CMK (cell line): ENCODE measurements at regions not wholly inside any gene's neighbourhood (a gene's known extent, or its start where the extent isn't known, plus 50 kb on each side); places are given as distances from the start of the nearest gene placed in this dataset.

ENCODE experiments used
- DNase-seq: peaks from one replicate; pipeline ENCODE4 v3.0.0-alpha.2; 2010; ENCODE audit warnings: low read depth

DNA sequence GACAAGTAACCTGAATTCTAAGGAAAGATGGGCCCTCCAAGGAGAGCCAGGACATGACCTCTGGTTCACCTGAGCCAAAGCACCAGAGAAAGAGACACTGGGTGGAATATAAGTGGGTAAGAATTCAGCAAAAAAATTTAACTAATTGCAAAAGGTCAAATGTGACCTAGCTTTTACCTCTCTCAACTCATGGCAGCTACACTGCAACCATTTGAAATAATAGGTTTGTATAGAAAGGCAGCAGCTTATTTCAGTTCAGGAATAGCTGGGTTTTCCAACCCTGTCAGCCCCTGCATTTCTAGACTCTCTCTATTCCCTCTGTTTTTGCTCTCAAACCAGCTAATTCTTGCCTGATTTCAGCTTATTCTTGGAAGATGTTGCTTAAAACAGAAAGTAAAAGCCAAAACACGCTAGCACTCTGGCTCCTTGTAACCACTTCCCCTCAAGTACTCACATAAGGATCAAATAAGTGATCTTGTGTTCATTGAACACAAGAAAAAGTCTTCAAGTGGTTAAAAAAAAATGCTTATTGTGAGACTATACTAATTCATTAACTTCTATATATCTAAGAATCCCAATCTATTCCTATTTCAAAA lies 101.1 kb upstream of the NR4A3 start:
- DNase-seq, result no peak

DNA sequence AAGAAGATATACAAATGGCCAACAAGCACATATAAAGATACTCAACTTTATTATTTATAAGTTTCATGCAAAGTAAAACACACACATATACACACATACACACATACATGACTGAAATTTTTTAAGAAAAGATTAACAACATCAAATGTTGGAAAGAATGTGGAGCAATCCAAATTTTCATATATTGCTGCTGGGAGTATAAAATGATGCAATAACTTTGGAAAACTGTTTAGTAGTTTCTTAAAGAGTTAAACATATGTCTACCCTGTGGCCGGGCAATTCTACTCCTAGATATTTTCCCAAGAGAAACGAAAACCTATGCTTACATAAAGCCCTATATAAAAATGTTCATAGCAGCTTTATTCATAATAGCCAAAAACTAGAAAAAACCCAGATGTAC lies 99.8 kb upstream of the NR4A3 start:
- DNase-seq, result no peak

DNA sequence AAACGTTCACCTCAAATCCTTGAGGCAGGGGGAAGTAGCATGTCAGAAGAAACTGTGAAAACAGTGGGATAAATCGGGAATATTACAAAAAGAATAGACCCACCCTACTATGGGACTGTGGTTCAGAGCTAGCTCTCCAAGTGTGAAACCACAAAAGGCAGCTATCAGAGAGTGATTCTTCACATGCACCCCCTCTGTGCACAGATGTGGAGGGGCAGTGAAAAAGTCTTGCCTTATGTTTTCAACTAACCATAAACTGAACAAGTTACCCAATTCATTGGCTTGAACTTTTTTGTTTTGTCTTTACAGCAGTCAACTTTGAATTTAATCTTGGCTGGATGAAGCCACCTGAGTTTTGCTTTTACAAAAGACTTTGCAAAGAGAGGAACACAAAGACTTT lies 98.8 kb upstream of the NR4A3 start:
- DNase-seq, result no peak

DNA sequence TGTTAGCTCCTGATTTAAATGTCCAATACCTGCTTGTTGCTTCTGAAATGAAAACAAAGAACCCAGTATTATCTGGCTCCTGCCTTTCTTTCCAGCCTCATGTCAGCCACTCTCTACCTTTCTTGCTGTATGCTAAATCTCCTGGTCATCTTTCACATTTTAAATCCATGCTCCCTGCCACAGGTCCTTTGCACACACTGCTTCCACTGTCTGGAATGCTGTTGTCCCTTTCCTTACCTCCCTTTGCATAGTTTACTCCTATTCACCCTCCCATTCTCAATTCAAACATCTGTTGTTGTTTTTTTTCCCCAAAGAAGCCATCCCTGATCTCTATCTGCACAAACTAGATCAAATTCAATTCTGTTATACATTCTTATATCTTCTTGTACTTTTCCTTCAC lies 97.0 kb upstream of the NR4A3 start:
- no peak for DNase-seq

DNA sequence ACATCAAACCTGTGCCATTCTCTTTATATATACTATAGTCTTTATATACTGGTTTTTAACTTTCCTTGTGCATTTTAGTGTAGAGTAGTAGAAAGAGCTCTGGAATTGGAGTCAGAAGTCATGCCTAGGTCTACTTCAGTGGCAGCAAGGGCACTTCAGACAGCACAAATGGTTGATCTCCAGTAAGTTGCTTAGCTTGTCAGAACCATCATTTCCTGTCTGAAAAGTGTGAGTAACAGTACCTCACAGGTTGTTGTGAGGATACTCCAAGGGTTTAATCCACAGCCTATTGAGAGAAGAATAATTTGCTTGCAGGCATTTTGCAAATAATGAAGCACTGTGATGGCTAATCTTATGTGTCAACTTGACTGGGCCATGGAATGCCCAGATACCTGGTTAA lies 95.8 kb upstream of the NR4A3 start:
- DNase-seq, result no peak

DNA sequence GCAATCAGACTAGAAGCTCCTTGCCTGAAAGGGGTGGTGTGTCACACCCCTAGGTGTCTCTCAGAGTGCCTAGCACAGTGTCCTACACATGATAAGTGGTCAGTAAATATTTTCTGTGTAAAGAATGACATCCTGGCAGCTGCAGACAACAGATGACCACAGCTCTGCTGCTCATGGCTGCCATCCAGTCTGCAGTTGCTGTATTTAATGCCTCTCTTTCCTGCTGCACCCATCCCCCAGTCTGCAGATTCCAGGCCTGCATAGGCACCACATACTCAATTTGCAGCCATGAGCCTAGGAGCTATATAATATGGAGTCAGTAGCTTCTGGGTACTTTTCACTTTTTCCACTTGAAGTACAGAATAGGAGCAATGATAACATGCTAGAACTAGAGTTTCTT lies 94.9 kb upstream of the NR4A3 start:
- no peak for DNase-seq

DNA sequence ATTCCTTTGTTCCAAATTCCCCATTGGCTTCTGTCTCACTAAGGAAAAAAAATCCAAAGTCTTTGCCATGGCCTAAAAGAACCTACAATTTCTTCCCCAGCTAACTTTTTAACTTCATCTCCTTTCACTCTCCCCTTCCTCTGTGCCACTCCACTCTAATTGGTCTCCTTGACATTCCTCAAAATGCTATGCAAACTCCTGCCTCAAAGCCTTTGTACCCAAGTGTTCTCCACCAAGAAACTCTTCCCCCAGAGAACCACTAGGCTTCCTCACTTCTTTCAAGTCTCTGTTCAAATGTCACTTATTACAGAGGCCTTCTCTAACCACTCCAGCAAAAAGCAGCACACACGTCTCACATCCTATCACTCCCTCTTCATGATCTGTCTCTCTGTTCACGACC lies 91.6 kb upstream of the NR4A3 start:
- DNase-seq, result no peak

DNA sequence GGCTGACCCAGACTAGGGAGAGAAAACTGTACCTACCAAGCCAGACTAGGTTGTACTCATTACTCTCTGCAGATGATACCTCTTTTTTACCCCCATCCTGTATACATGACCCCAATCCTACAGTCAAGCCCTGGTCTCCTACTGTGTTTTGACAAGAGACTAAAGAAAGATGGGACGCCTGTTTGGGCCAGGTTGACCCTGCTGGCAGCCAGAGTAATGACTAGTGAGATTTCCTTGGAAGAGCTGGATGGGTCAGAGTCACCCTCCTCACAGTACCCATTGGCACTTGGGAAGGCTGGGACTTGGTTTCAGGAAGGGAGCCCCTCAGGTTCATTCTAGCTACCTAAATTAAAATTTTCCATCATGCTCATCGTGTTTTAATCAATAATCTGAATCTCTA lies 89.7 kb upstream of the NR4A3 start:
- DNase-seq, result no peak

DNA sequence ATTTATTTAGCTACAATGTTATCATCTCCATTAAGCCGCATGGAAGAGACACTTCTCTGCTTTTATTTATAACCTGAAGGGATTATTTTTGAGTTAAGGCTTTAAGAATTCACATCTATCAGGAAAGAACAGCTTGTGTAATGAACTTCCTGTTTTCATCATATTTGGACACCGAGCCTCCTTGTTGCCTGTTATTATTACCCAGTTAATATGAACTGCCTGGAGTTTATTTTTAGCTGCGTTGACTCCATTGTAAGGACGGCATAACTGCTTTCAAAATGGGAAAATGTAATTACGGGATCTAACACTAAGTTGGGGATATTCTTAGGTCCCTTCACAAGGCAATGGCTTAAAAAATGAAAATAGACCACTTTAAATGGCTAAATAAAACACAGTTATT lies 89.0 kb upstream of the NR4A3 start:
- no peak for DNase-seq

DNA sequence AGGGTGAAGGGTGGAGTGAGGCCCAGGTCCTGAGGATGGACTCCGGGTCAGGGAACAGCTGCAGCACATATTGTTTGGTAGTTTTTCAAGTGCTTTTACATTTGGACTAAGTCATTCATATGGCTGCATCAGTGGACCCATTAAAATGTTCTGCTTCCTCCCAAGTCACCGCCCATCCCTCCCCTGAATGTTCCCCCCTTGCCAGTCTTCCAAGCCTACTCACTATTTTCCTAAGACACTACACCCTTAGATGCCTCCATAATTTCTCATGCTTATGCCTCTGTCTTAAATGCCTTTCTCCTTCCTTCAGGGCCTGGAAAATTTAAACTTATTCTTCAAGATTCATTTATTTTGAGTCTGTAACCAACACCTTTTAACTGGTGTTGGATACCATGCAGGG lies 86.6 kb upstream of the NR4A3 start:
- DNase-seq, result no peak

DNA sequence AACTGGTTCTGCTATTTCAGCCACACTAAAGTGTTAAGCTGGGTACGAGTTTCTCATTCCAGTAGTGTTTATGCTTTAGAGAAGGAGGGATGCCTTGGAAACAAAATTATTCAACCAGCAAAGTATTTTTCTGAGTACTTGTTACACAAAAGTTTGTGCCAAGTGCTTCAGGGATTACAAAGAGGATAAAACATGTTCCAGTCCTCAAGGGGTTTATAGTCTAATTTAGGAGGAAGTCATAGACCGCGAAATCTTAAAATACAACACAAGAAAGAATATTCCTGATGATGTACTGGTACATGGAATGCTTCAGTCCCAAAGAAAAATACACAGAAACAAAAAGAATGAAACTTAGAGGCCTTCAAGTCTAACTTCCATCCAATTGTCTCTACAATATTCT lies 85.4 kb upstream of the NR4A3 start:
- no peak for DNase-seq

DNA sequence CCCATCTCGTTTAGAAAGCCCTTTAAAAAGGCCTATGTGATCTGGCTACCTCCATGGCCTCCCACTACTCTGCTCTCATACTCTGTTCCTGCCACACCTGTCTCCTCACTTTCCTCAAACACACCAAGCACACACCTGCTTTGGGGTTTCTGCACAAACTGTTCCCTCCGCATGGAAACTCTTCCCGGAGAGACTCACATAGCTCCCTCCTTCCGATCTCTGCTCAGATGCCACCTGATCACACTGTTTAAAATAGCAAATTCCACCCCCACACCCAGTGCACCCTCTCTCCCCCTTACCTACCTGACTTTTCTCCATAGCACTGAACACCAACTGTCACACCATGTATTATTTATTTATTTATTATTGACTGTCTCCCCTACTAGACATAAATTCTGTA lies 84.0 kb upstream of the NR4A3 start:
- no peak for DNase-seq

DNA sequence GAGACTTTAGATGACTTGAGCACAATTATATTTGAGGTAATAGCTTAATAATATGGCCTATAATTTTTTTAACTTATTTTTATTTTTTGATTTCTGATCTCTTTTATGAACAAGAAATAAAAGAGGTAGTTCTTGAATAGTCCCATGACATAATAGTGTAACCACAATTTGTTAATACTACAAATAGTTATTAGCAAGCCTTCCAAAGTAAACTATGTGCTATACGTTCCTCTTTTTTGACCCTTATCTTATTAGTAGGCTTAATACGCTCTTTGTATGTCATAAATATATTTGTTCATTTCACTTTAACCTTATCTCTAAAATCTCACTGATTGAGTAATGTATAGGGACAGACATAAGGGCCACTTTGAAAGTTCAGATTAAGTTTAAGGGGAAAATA lies 78.7 kb upstream of the NR4A3 start:
- no peak for DNase-seq

DNA sequence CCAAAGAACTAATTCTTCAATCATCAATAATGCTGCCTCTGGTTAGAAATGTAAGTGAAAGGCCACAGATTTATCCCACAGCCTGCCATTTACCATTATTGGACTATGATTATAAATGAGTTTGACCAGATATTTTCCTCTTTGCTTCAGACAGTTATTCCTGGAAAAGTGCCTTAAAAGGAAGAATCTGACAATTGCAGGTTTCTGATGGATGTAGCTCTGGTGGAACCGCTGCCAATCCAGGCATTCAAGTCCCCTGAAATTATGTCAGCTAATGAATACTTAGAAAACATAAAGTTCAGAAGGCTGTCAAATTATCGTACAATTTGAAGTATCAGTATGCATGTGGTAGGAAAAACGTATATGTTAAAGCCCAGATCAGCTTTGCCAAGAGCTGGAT lies 78.2 kb upstream of the NR4A3 start:
- DNase-seq, result no peak

DNA sequence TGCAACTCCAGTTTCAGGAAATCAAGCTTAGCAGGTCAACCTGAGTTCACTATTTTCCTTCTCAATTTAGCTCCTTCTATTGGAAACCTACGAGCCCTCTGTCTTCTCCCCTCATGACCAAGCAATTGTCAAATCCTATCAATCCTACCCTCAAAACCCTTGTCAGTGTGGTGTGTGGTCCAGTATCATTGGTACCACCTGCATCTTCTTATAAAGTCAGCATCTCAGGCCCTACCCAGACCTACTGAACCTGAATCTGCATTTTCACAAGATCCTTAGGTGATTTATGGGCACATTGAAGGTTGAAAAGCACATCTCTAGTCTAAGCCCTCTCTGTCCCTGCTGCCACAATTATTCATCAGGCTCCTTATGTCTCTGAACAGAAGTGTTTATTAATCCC lies 77.6 kb upstream of the NR4A3 start:
- no peak for DNase-seq

DNA sequence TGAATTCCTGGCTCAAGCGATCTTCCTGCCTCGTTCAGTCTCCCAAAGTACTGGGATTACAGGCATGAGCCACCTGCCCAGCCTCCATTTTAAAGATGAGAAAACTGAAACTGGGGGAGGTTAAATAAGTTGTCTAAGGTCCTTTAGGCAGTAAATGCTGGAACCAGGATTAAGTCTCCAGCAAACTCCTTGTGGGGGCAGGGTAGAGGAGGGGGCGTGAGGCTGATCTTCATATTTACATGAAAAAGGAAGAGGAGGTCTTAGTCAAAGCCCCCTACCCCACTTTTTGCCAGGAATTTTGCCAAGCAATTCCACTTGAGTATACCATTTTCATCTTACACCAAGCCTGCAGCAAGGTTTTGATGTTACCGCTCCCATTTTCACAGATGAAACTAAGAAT lies 76.6 kb upstream of the NR4A3 start:
- no peak for DNase-seq

DNA sequence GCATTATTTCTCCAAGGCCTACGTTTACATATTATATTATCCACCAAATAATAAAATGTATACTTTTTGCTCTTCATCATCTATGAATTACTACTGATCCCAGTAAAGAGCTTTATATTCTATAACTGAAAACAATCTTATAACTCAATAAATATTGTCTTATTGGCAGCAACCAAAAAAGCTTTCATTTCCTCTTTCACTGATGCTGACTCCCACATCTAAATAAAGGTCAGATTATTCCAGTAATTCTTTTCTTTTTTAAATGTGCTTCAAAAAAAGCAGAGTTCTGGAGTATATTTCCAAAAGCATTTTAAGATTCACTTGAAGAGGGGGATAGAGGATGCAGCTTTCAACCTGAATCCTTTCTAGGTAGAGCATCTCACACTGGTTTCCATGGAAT lies 75.3 kb upstream of the NR4A3 start:
- no peak for DNase-seq

DNA sequence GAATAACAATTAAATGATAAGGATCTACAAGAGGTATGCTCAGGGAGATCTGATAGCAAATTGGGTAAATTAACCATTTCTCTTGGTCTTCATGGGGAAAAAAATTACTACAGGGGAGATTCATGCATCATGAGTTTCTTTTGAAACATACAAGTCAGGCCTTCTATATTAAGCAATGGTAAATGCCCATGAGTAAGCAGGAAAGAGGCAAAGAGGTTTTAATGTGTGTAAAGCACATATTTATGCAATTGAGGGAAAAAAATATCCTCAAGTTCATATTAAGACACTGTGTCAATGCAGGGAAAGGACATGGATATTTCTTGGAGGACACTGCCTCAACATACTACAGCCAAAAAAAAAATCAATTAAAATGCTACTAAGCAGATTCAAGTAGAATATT lies 73.4 kb upstream of the NR4A3 start:
- DNase-seq, result no peak

DNA sequence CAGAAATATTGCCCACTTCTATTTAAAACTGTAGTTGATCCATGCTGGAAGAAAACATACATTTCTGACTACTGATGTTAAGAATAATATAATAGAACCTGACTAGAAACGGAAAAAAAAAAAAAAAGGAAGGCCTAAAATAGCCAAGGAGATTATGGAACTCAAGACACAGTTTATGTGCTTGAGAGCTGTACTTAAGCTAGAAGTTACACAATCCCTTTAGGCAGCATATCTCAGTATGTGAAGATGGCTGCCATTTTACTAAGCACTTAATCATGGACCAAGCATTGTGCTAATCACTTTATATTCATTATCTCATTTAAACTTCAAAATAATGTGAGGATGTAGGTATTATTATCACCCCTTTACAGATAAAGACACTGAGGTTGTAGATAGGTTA lies 73.0 kb upstream of the NR4A3 start:
- DNase-seq, result no peak

DNA sequence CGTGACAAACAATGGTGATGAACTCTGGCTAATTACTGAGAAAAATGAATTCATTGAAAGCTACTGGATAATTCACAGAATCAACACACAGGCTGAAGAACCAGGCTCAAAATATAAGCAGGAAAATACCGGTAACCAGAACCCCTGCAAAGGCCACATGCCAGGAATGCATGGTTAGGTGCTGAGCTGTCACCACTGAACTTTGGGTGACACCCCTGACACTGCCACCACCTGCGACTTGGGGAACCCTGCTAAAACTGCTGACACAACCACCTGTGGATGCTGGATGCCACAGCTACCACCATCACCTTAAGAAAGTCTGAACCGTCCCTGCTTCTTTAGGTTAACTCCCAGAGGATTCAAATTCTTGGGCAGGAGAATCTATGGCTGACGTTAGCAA lies 72.0 kb upstream of the NR4A3 start:
- DNase-seq, result no peak

DNA sequence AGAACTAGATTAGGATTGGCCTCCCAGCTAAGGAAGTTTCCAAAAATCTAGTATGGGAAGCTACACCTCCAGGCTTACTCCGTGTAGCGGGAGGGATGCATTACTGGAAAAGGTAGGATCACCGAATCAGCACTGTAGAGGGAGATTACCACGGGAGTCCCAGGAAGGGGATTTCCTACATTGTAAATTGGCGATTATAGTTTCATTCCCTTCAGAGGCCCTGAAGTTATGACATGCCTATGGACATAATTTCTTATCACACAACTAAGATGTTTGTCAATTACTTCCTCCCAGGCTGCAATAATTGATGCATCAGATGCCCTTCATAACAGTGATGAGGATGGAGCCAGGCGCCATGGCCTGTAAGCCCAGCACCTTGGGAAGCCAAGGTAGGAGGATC lies 71.2 kb upstream of the NR4A3 start:
- no peak for DNase-seq

DNA sequence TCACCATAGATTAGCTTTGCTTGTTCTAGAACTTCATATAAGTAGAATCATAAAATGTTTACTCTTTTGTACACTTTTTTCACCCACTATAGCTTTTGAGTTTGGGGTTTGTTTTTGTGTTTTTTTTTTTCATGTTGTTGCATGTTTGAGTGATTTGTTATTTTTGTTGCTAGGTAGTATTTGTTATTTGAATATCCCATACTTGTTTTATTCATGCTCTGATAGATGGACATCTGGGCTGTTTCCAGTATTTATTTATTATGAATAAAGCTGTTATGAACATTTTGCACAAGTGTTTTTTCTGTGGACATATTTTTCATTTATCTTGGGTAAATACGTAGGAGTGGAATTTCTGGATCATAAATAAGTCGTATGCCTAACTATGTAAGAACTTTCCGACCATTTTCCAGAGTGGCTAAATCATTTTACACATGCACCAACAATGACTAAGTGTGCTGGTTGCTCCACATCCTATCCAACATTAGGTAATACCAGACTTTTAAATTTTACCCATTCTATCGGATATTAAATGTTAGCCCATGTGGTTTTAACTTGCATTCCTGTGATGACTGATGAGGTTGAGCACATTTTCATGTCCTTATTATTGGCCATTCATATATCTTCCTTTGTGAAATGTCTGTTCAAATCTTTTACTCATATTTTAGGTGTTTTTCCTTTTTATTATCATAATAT lies 69.1 kb upstream of the NR4A3 start:
- no peak for DNase-seq

DNA sequence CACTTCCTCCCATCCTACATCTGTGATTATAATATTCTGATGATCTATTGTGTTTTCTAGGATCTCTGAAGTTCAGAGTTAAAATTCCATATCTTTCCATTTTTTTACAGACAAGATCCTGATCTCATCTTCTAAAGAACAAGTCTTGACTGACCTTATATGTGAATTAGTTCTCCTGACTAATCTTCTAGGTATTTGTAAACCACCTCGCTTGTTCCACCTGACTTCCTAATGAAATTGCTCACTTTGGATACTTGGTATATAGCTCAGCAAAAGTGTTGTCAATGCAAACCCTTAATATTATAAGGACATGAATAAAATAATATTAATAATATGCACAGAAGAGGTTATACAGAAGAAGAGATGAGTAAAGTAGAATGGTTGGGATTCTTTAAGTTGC lies 68.2 kb upstream of the NR4A3 start:
- no peak for DNase-seq

DNA sequence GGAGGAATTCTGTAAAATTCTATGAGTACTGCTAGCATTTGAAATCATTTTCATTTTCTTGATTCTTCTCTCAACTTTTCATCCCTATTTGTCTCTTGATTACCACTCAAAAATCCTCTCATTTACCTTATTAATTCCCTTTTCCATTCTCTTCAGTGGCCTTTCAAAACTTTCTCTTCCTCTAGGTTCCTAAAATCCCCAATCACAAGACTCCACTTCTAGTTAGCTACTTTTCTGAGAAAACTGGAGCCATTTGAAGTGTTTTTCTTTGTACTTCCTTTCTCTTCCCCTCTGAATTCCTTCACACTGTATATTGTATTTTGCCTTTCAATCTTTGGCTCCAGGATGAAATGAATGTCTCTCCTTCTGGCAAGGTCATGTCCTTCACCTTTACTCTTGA lies 61.3 kb upstream of the NR4A3 start:
- no peak for DNase-seq

DNA sequence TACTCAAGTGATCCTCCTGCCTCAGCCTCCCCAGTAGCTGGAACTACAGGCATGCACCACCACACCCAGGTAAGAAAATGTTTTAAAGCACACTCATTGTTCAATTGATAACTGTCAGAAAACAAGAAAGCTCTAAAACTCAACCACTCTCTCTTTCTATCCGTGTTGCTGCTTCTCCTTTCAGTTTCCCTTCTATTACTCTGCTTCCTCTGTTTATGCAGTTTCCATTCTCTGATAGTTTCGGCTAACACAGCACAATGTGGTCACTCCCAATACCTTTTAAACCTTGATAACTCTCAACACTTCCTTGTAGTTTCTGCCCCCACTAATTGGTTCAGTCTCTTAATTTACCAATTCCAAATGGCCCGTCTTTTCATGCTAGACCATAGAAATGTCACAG lies 59.2 kb upstream of the NR4A3 start:
- DNase-seq, result no peak
